ENCODE measurements at regions not wholly inside any gene's neighbourhood (a gene's known extent, or its start where the extent isn't known, plus 50 kb on each side); places are given as distances from the start of the nearest gene placed in this dataset.
"Not testable (repeated sequence)": the region's sequence is repeated elsewhere in the genome, so short reads cannot be mapped to it uniquely, and the experiment has no call there.

- intact Hi-C loops (cut with micrococcal nuclease), result no loop called here
- no peaks in the 10 kb centered on the region for H3K36me3 Mint-ChIP-seq (ENCODE audit: low read depth)
- no peaks in the 10 kb centered on the region for H3K9me3 Mint-ChIP-seq
- no peak overlapping the region for H3K27ac Mint-ChIP-seq
- no peak overlapping the region for H3K4me3 Mint-ChIP-seq
- no peaks in the 10 kb centered on the region for H3K27me3 Mint-ChIP-seq (ENCODE audit: insufficient read depth)
- H3K4me1 Mint-ChIP-seq (ENCODE audit: low read depth), result no peaks in the 10 kb centered on the region
- DNase-seq (ENCODE audit: low spot score), result no peak
Observed at GRCh38 chr14:38553586-38553985, 297.7 kb upstream of the CLEC14A start.

DNA sequence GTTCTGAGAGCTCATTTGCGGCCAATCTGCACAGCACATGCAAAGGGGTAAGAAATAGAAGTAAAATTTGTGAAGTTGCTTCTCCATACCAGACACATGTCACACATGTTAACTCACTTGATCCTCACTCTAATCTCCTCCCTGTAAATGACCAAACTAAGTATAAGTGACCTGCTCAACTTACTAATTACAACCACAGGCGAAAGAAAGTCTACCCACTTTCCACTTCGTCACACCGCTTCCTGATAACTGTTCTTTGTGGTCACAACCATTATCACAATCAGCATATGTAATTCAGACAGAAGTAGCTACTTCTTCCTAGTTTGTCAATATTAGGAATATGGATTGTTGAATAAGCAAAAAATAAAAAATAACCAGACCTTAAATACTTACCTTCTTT lies 293.7 kb upstream of the CLEC14A start:
- intact Hi-C loops (cut with micrococcal nuclease), result no loop called here
- no peak for DNase-seq (ENCODE audit: low spot score)
- Mint-ChIP-seq H3K36me3 (ENCODE audit: low read depth) (no peaks in the 10 kb centered on the region), H3K4me1 (ENCODE audit: low read depth) (no peaks in the 10 kb centered on the region), H3K4me3 (no peak overlapping the region), H3K27me3 (ENCODE audit: insufficient read depth) (no peaks in the 10 kb centered on the region), H3K9me3 (no peaks in the 10 kb centered on the region), H3K27ac (no peak overlapping the region)

DNA sequence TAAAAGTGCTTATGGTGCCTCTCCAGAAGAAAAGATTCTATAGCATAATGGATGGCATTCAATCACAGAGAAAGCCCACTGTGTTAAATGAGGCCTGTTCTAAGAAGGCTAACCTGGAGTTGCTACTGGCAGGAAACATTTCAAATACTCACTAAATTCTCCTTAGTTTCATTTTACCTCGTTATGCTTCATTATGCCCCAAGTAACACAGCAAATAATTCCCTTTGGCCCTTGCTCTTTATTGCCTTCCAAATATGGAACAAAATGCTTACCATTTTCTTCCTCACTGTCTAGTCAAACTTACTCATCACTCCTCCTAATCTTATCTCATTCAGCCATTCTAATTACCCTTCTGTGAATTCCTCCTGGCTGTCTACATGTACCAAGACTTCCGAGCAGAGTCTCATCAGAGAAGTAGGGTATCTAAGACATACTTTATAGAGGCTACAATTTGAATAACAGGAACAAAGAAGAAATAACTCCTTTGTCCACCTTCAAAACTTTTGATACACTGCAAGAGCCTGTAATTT lies 292.1 kb upstream of the CLEC14A start:
- no peak for DNase-seq (ENCODE audit: low spot score)
- Mint-ChIP-seq H3K4me1 (ENCODE audit: low read depth) (no peaks in the 10 kb centered on the region), H3K27me3 (ENCODE audit: insufficient read depth) (no peaks in the 10 kb centered on the region), H3K27ac (no peak overlapping the region), H3K9me3 (no peaks in the 10 kb centered on the region), H3K36me3 (ENCODE audit: low read depth) (no peaks in the 10 kb centered on the region), H3K4me3 (no peak overlapping the region)
- intact Hi-C loops (cut with micrococcal nuclease), result no loop called here

GRCh38 chr14:38546932-38547551 lies 291.1 kb upstream of the CLEC14A start:
- Mint-ChIP-seq H3K36me3 (ENCODE audit: low read depth) (no peaks in the 10 kb centered on the region), H3K9me3 (no peaks in the 10 kb centered on the region), H3K4me3 (no peak overlapping the region), H3K27ac (no peak overlapping the region), H3K27me3 (ENCODE audit: insufficient read depth) (no peaks in the 10 kb centered on the region), H3K4me1 (ENCODE audit: low read depth) (no peaks in the 10 kb centered on the region)
- intact Hi-C loops (cut with micrococcal nuclease), result no loop called here
- no peak for DNase-seq (ENCODE audit: low spot score)

DNA sequence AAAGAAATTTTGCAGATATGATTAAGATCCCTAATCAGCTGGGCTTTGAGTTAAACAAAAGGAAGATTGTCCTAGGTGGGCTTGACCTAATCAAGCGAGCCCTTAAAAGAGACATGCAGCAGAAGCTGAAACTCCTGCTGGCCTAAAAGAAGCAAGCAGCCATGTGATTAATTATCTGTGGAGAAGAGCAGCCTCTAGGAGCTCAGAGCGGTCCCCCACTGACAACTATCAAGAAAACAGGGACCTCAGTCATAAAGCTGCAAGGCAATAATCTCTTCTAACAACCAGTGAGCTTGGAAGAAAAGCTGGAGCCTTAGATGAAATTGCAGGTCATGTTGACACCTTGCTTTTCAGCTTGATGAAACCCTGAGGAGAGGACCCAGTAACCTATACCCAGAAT lies 288.9 kb upstream of the CLEC14A start:
- intact Hi-C loops (cut with micrococcal nuclease), result no loop called here
- no peaks in the 10 kb centered on the region for H3K4me1 Mint-ChIP-seq (ENCODE audit: low read depth)
- H3K4me3 Mint-ChIP-seq, result no peak overlapping the region
- no peaks in the 10 kb centered on the region for H3K27me3 Mint-ChIP-seq (ENCODE audit: insufficient read depth)
- H3K36me3 Mint-ChIP-seq (ENCODE audit: low read depth), result no peaks in the 10 kb centered on the region
- no peak overlapping the region for H3K27ac Mint-ChIP-seq
- no peaks in the 10 kb centered on the region for H3K9me3 Mint-ChIP-seq
- DNase-seq (ENCODE audit: low spot score), result no peak

DNA sequence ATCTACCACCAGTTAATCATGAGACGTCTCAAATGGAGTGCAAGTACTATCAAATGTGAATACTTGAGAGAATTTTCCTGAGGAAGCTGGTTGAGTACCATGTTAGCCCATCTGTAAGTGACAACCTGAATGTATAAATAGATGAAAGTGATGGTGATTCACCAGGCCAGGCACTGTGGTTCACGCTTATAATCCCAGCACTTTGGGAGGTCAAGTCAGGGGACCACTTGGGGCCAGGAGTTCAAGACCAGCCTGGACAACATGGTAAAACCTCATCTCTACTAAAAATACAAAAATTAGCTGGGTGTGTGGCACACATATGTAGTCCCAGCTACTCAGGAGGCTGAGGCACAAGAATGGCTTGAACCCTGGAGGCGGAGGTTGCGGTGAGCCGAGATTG lies 288.0 kb upstream of the CLEC14A start:
- H3K36me3 Mint-ChIP-seq (ENCODE audit: low read depth); intact Hi-C loops (cut with micrococcal nuclease); H3K9me3 Mint-ChIP-seq; DNase-seq (ENCODE audit: low spot score); H3K4me3 Mint-ChIP-seq; H3K27me3 Mint-ChIP-seq (ENCODE audit: insufficient read depth); H3K27ac Mint-ChIP-seq; H3K4me1 Mint-ChIP-seq (ENCODE audit: low read depth): not testable (repeated sequence)

DNA sequence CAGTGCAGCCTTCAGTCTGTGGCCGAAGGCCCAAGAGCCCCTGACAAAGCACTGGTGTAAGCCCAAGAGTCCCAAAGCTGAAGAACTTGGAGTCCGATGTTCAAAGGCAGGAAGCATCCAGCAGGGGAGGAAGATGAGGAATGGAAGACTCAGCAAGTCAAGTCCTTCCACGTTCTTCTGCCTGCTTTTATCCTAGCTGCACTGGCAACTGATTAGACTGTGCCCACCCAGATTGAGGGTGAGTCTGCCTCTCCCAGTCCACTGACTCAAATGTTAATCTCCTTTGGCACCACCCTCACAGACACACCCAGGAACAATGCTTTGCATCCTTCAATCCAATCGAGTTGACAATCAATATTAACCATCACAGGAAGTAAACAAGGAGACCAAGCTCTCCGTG lies 282.2 kb upstream of the CLEC14A start:
- H3K4me3 Mint-ChIP-seq; DNase-seq (ENCODE audit: low spot score); intact Hi-C loops (cut with micrococcal nuclease); H3K27me3 Mint-ChIP-seq (ENCODE audit: insufficient read depth); H3K36me3 Mint-ChIP-seq (ENCODE audit: low read depth); H3K9me3 Mint-ChIP-seq; H3K27ac Mint-ChIP-seq; H3K4me1 Mint-ChIP-seq (ENCODE audit: low read depth): not testable (repeated sequence)

- Mint-ChIP-seq H3K4me1 (ENCODE audit: low read depth) (no peaks in the 10 kb centered on the region), H3K9me3 (no peaks in the 10 kb centered on the region), H3K36me3 (ENCODE audit: low read depth) (no peaks in the 10 kb centered on the region), H3K27ac (no peak overlapping the region), H3K4me3 (no peak overlapping the region), H3K27me3 (ENCODE audit: insufficient read depth) (no peaks in the 10 kb centered on the region)
- DNase-seq (ENCODE audit: low spot score), result no peak
- intact Hi-C loops (cut with micrococcal nuclease), result no loop called here
Observed at GRCh38 chr14:38536376-38537038, 280.6 kb upstream of the CLEC14A start.

- Mint-ChIP-seq H3K36me3 (ENCODE audit: low read depth) (no peaks in the 10 kb centered on the region), H3K4me1 (ENCODE audit: low read depth) (no peaks in the 10 kb centered on the region), H3K4me3 (no peak overlapping the region), H3K27ac (no peak overlapping the region), H3K27me3 (ENCODE audit: insufficient read depth) (no peaks in the 10 kb centered on the region), H3K9me3 (no peaks in the 10 kb centered on the region)
- intact Hi-C loops (cut with micrococcal nuclease), result no loop called here
- DNase-seq (ENCODE audit: low spot score), result no peak
Observed at GRCh38 chr14:38528582-38528981, 272.7 kb upstream of the CLEC14A start.

GRCh38 chr14:38527502-38527878 lies 271.6 kb upstream of the CLEC14A start:
- Mint-ChIP-seq H3K4me1 (ENCODE audit: low read depth) (no peaks in the 10 kb centered on the region), H3K4me3 (no peak overlapping the region), H3K27me3 (ENCODE audit: insufficient read depth) (no peaks in the 10 kb centered on the region), H3K9me3 (no peaks in the 10 kb centered on the region), H3K36me3 (ENCODE audit: low read depth) (no peaks in the 10 kb centered on the region), H3K27ac (no peak overlapping the region)
- intact Hi-C loops (cut with micrococcal nuclease), result no loop called here
- DNase-seq (ENCODE audit: low spot score), result no peak

- H3K27ac Mint-ChIP-seq, result no peak overlapping the region
- DNase-seq (ENCODE audit: low spot score), result no peak
- H3K9me3 Mint-ChIP-seq, result no peaks in the 10 kb centered on the region
- intact Hi-C loops (cut with micrococcal nuclease), result no loop called here
- H3K4me1 Mint-ChIP-seq (ENCODE audit: low read depth), result no peaks in the 10 kb centered on the region
- H3K4me3 Mint-ChIP-seq, result no peak overlapping the region
- no peaks in the 10 kb centered on the region for H3K36me3 Mint-ChIP-seq (ENCODE audit: low read depth)
- H3K27me3 Mint-ChIP-seq (ENCODE audit: insufficient read depth), result no peaks in the 10 kb centered on the region
Observed at GRCh38 chr14:38526826-38527501, 271.1 kb upstream of the CLEC14A start.

DNA sequence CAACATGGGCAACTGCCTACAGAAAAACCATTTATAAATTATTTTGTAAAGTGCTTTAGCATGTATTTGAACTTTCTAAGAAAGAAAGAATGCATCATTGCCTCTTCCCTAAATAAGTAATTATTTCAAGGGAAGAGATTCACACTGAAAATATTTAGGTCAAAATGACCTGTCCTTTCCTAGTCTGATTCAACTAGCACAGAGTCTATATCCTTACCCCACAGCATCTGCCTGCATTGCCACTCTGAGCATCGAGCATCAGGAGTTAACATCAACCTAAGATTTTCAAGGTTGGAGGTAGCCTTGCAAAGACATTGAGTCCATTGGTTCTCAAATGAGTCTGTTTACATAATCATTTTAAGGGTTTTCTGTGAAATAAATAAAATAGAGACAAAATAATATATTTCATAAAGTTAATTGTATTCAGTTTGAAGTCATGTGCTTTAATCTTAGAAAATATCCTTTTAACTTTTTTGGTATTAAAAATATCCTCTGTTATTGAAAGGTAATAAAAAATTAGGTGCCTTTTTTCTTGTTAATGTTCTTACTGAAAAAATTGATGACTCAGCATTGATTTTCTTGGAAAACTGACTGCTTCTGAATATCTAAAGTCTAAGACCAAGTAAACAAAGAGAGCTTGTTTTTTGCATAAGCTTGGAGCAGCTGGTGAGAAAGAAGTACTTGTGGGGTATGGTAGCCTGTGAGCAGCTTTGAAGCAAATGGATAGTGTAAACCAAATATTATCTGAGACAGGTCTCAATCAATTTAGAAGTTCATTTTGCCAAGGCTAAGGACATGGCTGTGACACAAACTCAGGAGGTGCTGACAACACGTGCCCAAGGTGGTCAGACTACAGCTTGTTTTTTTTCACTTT lies 269.0 kb upstream of the CLEC14A start:
- DNase-seq (ENCODE audit: low spot score), result no peak
- Mint-ChIP-seq H3K9me3 (no peaks in the 10 kb centered on the region), H3K27me3 (ENCODE audit: insufficient read depth) (no peaks in the 10 kb centered on the region), H3K27ac (no peak overlapping the region), H3K4me1 (ENCODE audit: low read depth) (no peaks in the 10 kb centered on the region), H3K36me3 (ENCODE audit: low read depth) (no peaks in the 10 kb centered on the region), H3K4me3 (no peak overlapping the region)
- intact Hi-C loops (cut with micrococcal nuclease), result no loop called here

- Mint-ChIP-seq H3K4me1 (ENCODE audit: low read depth) (no peaks in the 10 kb centered on the region), H3K4me3 (no peak overlapping the region), H3K27ac (no peak overlapping the region), H3K36me3 (ENCODE audit: low read depth) (no peaks in the 10 kb centered on the region), H3K9me3 (no peaks in the 10 kb centered on the region), H3K27me3 (ENCODE audit: insufficient read depth) (no peaks in the 10 kb centered on the region)
- intact Hi-C loops (cut with micrococcal nuclease), result no loop called here
- DNase-seq (ENCODE audit: low spot score), result no peak
Observed at GRCh38 chr14:38522724-38523123, 266.8 kb upstream of the CLEC14A start.
